OCI-LY3 (cell line): ENCODE measurements at regions not wholly inside any gene's neighbourhood (a gene's known extent, or its start where the extent isn't known, plus 50 kb on each side); places are given as distances from the start of the nearest gene placed in this dataset.

ENCODE experiments used
- H2AFZ ChIP-seq: fragments of 200-600, 300-600 bp; shearing (Covaris generic); 2 replicates; pipeline ENCODE4 v1.6.0; 2014; ENCODE audit warnings: antibody characterized with exemption, low read depth, low read length
- H3K27ac ChIP-seq: fragments of 200-600, 300-600 bp; sonication (generic); 2 replicates; pipeline ENCODE4 v1.5.1; 2014; ENCODE audit warnings: mild to moderate bottlenecking, low read length, moderate library complexity, mixed read lengths
- H3K27me3 ChIP-seq: fragments of 200-600, 300-600 bp; sonication (generic); 2 replicates; pipeline ENCODE4 v1.6.1; 2014; ENCODE audit warnings: low read depth, low read length, mixed read lengths
- H3K36me3 ChIP-seq: fragments of 200-600, 300-600 bp; sonication (generic); replicated peaks from 2 replicates; pipeline ENCODE3; 2014; ENCODE audit warnings: low read depth, low read length, mixed read lengths
- H3K4me1 ChIP-seq: fragments of 300-600, 200-600 bp; sonication (generic); 2 replicates; pipeline ENCODE4 v1.6.1; 2014; ENCODE audit warnings: low read length, mixed read lengths
- H3K4me2 ChIP-seq: fragments of 200-600, 300-600 bp; sonication (generic); 2 replicates; pipeline ENCODE4 v1.6.1; 2014; ENCODE audit warnings: low read length, mixed read lengths
- H3K4me3 ChIP-seq: fragments of 300-600, 200-600 bp; sonication (generic); 2 replicates; pipeline ENCODE4 v1.5.1; 2014; ENCODE audit warnings: antibody characterized with exemption, mild to moderate bottlenecking, low read length, moderate library complexity
- H3K79me2 ChIP-seq: fragments of 300-600, 200-600 bp; shearing (Covaris generic); 2 replicates; pipeline ENCODE4 v1.6.1; 2014; ENCODE audit warnings: mild to moderate bottlenecking, low read length, mixed read lengths
- H3K9ac ChIP-seq: fragments of 300-600, 200-600 bp; shearing (Covaris generic); 2 replicates; pipeline ENCODE4 v1.6.0; 2014; ENCODE audit warnings: mild to moderate bottlenecking, low read length, moderate library complexity
- H3K9me3 ChIP-seq: fragments of 200-600, 300-600 bp; shearing (Covaris generic); 2 replicates; pipeline ENCODE4 v1.6.1; 2014; ENCODE audit warnings: low read length, mixed read lengths; ENCODE audit not compliant: insufficient read depth
- H4K20me1 ChIP-seq: fragments of 200-600, 300-600 bp; sonication (generic); 2 replicates; pipeline ENCODE4 v1.6.1; 2016; ENCODE audit warnings: low read length, mixed read lengths; ENCODE audit not compliant: insufficient read depth
- CTCF ChIP-seq: fragments of 200-600, 300-600 bp; sonication (generic); IDR thresholded peaks from 2 replicates; pipeline ENCODE4 v1.5.1; 2014; ENCODE audit warnings: antibody characterized with exemption, low read length, low read depth
- EZH2phosphoT487 ChIP-seq: fragments of 200-600 bp; shearing (Covaris generic); IDR thresholded peaks from 2 replicates; pipeline ENCODE4 v1.6.1; 2018; ENCODE audit warnings: antibody characterized with exemption, mixed run types, low read depth

GRCh38 chr12:128069359-128069997, 197.5 kb upstream of the TMEM132C start:
- no peaks in the 10 kb centered on the region for H4K20me1 ChIP-seq
- H3K27ac ChIP-seq: no peak overlapping the region
- no peak overlapping the region for H3K4me2 ChIP-seq
- H3K9ac ChIP-seq: no peak overlapping the region
- H3K4me3 ChIP-seq: no peak overlapping the region
- H2AFZ ChIP-seq: no peak overlapping the region
- no peaks in the 10 kb centered on the region for H3K4me1 ChIP-seq
- peaks cover 9% of the 10 kb centered on the region; the same call in 1 of the 2 replicates for H3K27me3 ChIP-seq
- no peaks in the 10 kb centered on the region for H3K9me3 ChIP-seq
- no peaks in the 10 kb centered on the region for H3K79me2 ChIP-seq
- no peaks in the 10 kb centered on the region for H3K36me3 ChIP-seq
- TF ChIP-seq CTCF (peak; percentile 79), EZH2phosphoT487 (no peak)

GRCh38 chr12:128073937-128074336, 193.0 kb upstream of the TMEM132C start:
- Histone ChIP-seq H3K79me2 (no peaks in the 10 kb centered on the region), H3K4me3 (no peak overlapping the region), H3K27me3 (peaks cover 6% of the 10 kb centered on the region; the same call in 1 of the 2 replicates), H2AFZ (no peak overlapping the region), H3K9ac (no peak overlapping the region), H3K27ac (no peak overlapping the region), H3K9me3 (no peaks in the 10 kb centered on the region), H4K20me1 (no peaks in the 10 kb centered on the region), H3K4me1 (no peaks in the 10 kb centered on the region), H3K4me2 (no peak overlapping the region), H3K36me3 (no peaks in the 10 kb centered on the region)
- no peak for TF ChIP-seq CTCF
- TF ChIP-seq EZH2phosphoT487: no peak

GRCh38 chr12:128075332-128075731, 191.6 kb upstream of the TMEM132C start:
- no peak overlapping the region for H3K4me3 ChIP-seq
- peaks cover 6% of the 10 kb centered on the region; the same call in 1 of the 2 replicates for H3K27me3 ChIP-seq
- H2AFZ ChIP-seq: no peak overlapping the region
- no peaks in the 10 kb centered on the region for H4K20me1 ChIP-seq
- H3K9ac ChIP-seq: no peak overlapping the region
- H3K27ac ChIP-seq: no peak overlapping the region
- H3K4me2 ChIP-seq: no peak overlapping the region
- H3K9me3 ChIP-seq: no peaks in the 10 kb centered on the region
- H3K79me2 ChIP-seq: no peaks in the 10 kb centered on the region
- H3K36me3 ChIP-seq: no peaks in the 10 kb centered on the region
- H3K4me1 ChIP-seq: no peaks in the 10 kb centered on the region
- TF ChIP-seq CTCF: no peak
- no peak for TF ChIP-seq EZH2phosphoT487

- Histone ChIP-seq H3K36me3 (no peaks in the 10 kb centered on the region), H3K27me3 (peaks cover 6% of the 10 kb centered on the region; the same call in 1 of the 2 replicates), H3K4me3 (no peak overlapping the region), H3K9me3 (no peaks in the 10 kb centered on the region), H4K20me1 (no peaks in the 10 kb centered on the region), H3K9ac (no peak overlapping the region), H3K79me2 (no peaks in the 10 kb centered on the region), H3K27ac (no peak overlapping the region), H2AFZ (no peak overlapping the region), H3K4me2 (no peak overlapping the region), H3K4me1 (no peaks in the 10 kb centered on the region)
- TF ChIP-seq CTCF: no peak
- TF ChIP-seq EZH2phosphoT487: no peak
Measured at GRCh38 chr12:128076188-128076587, 190.8 kb upstream of the TMEM132C start.
